ENCODE measurements at regions not wholly inside any gene's neighbourhood (a gene's known extent, or its start where the extent isn't known, plus 50 kb on each side); places are given as distances from the start of the nearest gene placed in this dataset.

DNA sequence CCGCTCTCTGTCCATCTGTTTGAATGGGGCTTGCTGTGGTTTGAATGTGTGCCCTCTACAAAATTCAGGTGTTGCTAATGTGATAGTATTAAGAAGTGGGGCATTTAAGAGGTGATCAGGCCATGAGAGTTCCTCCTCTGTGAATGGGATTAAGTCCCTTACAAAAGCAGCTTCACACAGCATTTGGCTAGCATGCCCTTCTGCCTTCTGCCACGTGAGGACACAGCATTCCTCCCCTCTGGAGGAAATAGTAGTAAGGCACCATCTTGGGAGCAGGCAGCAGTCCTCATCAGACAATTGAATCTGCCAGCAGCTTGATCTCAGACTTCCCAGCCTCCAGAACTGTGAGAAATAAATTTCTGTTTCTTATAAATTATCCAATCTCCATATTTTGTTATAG, 540.2 kb downstream of the CSNK1G3 start:
- TF ChIP-seq, protein P1, sequence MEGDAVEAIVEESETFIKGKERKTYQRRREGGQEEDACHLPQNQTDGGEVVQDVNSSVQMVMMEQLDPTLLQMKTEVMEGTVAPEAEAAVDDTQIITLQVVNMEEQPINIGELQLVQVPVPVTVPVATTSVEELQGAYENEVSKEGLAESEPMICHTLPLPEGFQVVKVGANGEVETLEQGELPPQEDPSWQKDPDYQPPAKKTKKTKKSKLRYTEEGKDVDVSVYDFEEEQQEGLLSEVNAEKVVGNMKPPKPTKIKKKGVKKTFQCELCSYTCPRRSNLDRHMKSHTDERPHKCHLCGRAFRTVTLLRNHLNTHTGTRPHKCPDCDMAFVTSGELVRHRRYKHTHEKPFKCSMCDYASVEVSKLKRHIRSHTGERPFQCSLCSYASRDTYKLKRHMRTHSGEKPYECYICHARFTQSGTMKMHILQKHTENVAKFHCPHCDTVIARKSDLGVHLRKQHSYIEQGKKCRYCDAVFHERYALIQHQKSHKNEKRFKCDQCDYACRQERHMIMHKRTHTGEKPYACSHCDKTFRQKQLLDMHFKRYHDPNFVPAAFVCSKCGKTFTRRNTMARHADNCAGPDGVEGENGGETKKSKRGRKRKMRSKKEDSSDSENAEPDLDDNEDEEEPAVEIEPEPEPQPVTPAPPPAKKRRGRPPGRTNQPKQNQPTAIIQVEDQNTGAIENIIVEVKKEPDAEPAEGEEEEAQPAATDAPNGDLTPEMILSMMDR (IDR thresholded peaks at IDR 0.05), result no peak
- no peak for TF ChIP-seq POLR2A (IDR thresholded peaks at IDR 0.05)

Measured in lower leg skin (tissue), 3 donors.